HG03025 (cell line): ENCODE measurements at regions not wholly inside any gene's neighbourhood (a gene's known extent, or its start where the extent isn't known, plus 50 kb on each side); places are given as distances from the start of the nearest gene placed in this dataset.

ENCODE experiments used
- ATAC-seq: cut with Tn5 transposase; IDR thresholded peaks from one replicate; pipeline ENCODE4 v1.9.1; 2021; ENCODE audit warnings: mild to moderate bottlenecking, moderate library complexity; ENCODE audit not compliant: unreplicated experiment, low FRiP score

- no peak for ATAC-seq
These were observed 78.8 kb upstream of the TENT5A start for GRCh38 chr6:81831274-81831673.

- no peak for ATAC-seq
These were observed 74.3 kb upstream of the TENT5A start for GRCh38 chr6:81826784-81827183.

- no peak for ATAC-seq
These were observed 70.1 kb upstream of the TENT5A start for GRCh38 chr6:81822568-81822967.

DNA sequence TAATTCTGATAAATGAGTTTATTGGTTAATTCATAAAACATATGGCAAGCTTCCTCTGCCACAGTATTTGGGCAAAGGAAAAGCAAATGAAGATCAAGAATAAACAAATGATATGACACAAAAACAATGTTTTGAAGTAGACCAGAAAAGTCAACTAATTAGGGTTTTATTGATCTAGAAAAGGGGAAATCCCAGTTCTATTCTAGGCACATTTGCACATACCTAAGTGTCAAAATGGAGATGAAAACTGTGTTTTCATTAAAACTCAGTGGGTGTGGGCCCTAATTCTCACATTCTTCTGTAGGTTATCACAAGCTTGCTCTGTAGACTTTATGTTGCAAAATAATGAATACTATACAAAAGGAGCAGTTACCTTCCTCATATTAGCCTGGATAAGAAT lies 69.0 kb upstream of the TENT5A start:
- no peak for ATAC-seq

GRCh38 chr6:81820980-81821379 lies 68.5 kb upstream of the TENT5A start:
- ATAC-seq: no peak

GRCh38 chr6:81820422-81820821 lies 67.9 kb upstream of the TENT5A start:
- no peak for ATAC-seq

DNA sequence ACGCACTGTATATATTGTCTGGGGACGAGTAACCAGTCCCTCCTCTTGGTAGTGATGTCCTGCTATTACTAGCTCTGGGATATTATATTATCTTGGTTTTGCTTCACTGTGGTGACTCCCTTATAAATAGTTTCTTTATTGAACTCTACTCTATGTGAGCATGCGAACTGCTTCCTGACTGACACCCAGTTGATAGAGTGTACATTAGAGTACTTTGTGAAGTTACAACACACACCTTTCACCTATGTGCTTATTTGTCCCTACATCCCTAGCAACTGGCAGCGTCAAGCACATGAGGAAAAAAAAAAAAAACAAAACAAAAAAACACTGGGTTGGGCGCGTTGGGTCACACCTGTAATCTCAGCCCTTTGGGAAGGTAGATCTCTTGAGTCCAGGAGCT lies 67.3 kb upstream of the TENT5A start:
- ATAC-seq: no peak

DNA sequence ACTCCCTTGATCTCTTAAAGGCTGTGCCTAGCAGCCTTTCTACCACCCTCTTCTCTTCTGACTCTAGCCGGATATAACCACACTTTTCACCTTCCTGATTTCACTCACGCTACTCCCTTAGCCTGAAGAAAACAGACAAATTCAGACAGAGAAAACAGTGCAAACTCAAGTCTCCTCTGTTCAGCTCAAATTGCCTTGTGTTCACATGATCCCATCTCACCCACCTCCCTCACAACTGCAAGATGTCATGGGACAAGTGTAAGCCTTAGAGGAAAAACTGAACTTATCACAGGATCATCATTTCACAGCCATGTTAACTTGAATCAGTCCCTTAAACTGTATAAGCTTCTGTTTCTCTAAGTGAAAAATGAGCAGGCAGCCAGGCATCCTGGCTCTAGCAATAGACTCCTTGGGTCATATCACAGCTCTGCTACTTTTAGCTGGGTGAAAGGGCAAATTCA lies 66.5 kb upstream of the TENT5A start:
- ATAC-seq: no peak

DNA sequence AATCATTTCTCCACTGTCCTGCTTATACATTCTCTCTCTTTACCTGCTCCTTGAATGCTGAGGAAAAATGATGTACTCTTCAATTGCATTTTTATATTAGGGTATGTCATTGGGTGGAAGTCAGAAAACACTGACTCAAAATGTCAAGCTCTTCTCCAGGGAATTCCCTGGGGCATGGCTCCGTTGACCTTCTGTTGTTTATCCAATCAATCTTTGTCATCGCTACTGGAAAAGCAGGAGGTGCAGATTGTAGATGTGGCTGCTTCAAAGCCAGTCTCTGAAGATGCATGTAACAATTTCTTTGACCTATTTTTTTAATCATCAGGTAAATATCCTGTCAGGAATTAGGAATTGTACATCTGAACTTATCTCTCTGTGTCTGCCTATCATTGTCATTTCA lies 63.9 kb upstream of the TENT5A start:
- ATAC-seq: no peak

GRCh38 chr6:81814370-81815076 lies 62.0 kb upstream of the TENT5A start:
- no peak for ATAC-seq

GRCh38 chr6:81813305-81813704 lies 60.8 kb upstream of the TENT5A start:
- ATAC-seq: no peak

GRCh38 chr6:81812401-81812800 lies 59.9 kb upstream of the TENT5A start:
- no peak for ATAC-seq

GRCh38 chr6:81808851-81809570 lies 56.5 kb upstream of the TENT5A start:
- no peak for ATAC-seq

GRCh38 chr6:81806793-81807565 lies 54.5 kb upstream of the TENT5A start:
- no peak for ATAC-seq

DNA sequence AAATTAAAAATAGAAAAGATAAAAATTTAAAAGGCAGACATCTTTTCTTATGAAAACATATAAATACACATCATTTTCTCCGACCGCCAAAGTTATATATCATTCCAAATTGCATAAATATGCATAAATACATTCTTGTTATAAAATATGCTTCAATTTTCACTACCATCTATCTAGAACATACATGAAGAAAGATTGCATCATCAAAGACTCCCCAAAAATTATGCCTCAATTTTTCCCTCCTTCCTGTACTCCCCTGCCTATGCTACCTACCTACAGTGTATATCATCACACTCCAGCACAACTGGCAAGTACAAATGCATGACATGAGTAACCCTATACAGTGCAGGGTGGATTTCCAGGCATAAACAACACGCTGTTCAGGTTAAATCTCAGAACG lies 49.9 kb upstream of the TENT5A start:
- no peak for ATAC-seq
